Coronary artery (tissue), 2 donors: ENCODE measurements at regions not wholly inside any gene's neighbourhood (a gene's known extent, or its start where the extent isn't known, plus 50 kb on each side); places are given as distances from the start of the nearest gene placed in this dataset.

Source experiments
- DNase-seq: peaks from one replicate; pipeline ENCODE4 v3.0.0-alpha.2; 2017; ENCODE audit warnings: low spot score
- H3K27ac ChIP-seq, 2 donors: fragments of 200-600 bp; sonication (generic); one replicate each; pipeline ENCODE4 v1.5.1; 2016 to 2019
- H3K4me3 ChIP-seq: fragments of 200-600 bp; sonication (generic); 2 replicates; pipeline ENCODE4 v1.5.1; 2016; ENCODE audit warnings: mild to moderate bottlenecking, moderate library complexity
- CTCF ChIP-seq: fragments of 200-600 bp; sonication (generic); IDR thresholded peaks from one replicate; pipeline ENCODE4 v1.5.1; 2019; ENCODE audit warnings: antibody characterized with exemption

DNA sequence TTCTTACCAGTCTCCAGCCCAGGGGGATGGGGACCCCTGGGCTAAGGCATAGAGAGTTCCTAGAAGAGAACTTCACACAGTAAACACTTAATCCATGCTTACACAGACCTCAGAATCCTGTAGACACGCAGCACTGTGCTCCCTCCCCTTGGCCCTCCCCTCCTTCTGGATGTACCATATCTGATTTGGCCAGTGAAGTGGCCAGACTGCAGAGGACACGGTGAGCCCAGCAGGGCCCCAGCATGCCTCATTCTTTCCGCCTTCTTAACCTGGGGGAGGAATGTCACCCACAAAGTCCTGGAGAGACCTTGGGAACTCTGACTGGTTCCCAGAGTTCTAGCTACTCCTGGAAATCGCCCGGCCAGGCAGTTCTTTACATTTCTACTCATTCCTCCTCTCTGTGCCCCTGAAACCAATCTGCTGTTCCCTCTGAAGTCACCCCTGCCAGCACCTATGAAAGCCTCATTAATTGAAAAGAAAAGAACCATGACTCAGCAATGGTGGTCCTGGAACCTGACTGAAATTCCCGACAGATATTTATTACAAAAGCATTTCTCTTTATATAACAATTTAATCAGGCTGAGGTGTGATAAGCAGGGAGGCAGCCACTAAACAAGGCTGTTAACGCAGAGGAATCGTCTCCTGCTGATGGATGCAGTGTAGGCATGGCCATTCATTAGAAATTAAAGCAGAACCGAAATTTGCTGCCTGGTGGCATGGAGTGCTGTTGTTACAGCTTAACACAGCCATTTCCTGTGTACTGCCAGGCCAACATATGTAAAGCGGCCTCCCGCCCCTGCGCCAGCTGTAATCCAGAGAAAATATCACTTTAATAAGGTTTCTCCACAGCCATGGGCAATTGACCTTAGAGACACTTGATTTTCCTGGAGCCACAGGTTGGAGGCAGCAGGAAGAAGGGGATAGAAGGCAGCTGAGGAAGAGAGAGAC is 74.6 kb upstream of the KCND3 start:
- TF ChIP-seq CTCF, result no peak
- H3K4me3 ChIP-seq, result no peak overlapping the region
- H3K27ac ChIP-seq, result no peak overlapping the region
- DNase-seq, result no peak

GRCh38 chr1:112067989-112068388 is 78.5 kb upstream of the KCND3 start:
- DNase-seq, result no peak
- no peak for TF ChIP-seq CTCF
- Histone ChIP-seq H3K27ac (no peak overlapping the region), H3K4me3 (no peak overlapping the region)

- DNase-seq, result no peak
- Histone ChIP-seq H3K4me3 (no peak overlapping the region), H3K27ac (no peak overlapping the region)
- TF ChIP-seq CTCF, result no peak
Observed at GRCh38 chr1:112070677-112071076, 81.2 kb upstream of the KCND3 start.

GRCh38 chr1:112074711-112075110 is 85.2 kb upstream of the KCND3 start:
- Histone ChIP-seq H3K4me3 (no peak overlapping the region), H3K27ac (no peak overlapping the region)
- no peak for DNase-seq
- TF ChIP-seq CTCF, result no peak

- Histone ChIP-seq H3K27ac (no peak overlapping the region), H3K4me3 (no peak overlapping the region)
- no peak for TF ChIP-seq CTCF
- no peak for DNase-seq
Observed at GRCh38 chr1:112075566-112075965, 86.1 kb upstream of the KCND3 start.

DNA sequence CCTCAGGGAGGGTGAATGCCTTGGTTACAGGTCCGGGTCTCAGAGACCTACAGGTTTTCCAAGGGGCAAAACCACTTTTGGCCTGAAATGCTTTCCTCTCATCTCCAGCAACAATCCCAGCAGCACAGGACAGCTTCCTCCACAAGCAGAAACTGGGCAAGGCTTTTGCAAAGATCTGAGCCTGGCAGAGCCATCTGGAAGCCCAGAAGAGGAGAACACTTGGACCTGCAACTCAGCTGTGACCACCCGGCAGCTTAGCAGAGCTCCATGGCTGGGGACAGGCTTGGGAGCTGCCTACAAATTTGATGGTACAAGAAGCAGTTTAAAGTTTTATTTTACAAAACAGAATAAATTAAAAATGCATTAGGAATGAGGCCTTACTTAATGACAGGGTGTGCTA is 90.0 kb upstream of the KCND3 start:
- no peak for DNase-seq

More for the DNA sequence above, 90.0 kb upstream of the KCND3 start:
- no peak for TF ChIP-seq CTCF
- H3K4me3 ChIP-seq, result no peak overlapping the region
- H3K27ac ChIP-seq, result no peak overlapping the region
